Vagina (tissue), 2 donors: ENCODE measurements at regions not wholly inside any gene's neighbourhood (a gene's known extent, or its start where the extent isn't known, plus 50 kb on each side); places are given as distances from the start of the nearest gene placed in this dataset.

Experiments
- DNase-seq, 2 donors: peaks; one replicate each; pipeline ENCODE4 v3.0.0-alpha.2; 2017; ENCODE audit errors: extremely low spot score in 2 of 2
- H3K27ac ChIP-seq: fragments of 200-600 bp; sonication (generic); one replicate; pipeline ENCODE4 v1.5.1; 2019
- H3K27me3 ChIP-seq: fragments of 200-600 bp; sonication (generic); one replicate; pipeline ENCODE4 v1.5.1; 2019
- H3K36me3 ChIP-seq, 2 donors: fragments of 200-600 bp; sonication (generic); one replicate each; pipeline ENCODE4 v1.5.1; 2017 to 2019
- H3K4me1 ChIP-seq: fragments of 200-600 bp; sonication (generic); one replicate; pipeline ENCODE4 v1.5.1; 2019
- H3K4me3 ChIP-seq, 2 donors: fragments of 200-600 bp; sonication (generic); 1 replicate in 1 of 2; 2 replicates in 1 of 2; pipeline ENCODE4 v1.5.1; 2016 to 2019
- H3K9me3 ChIP-seq: fragments of 200-600 bp; sonication (generic); one replicate; pipeline ENCODE4 v1.5.1; 2019
- POLR2A ChIP-seq, 2 donors: fragments of 450-650 bp; IDR thresholded peaks; one replicate each; pipeline ENCODE4 v1.6.1; 2017; ENCODE audit warnings: antibody characterized with exemption in 2 of 2, mild to moderate bottlenecking in 2 of 2, moderate library complexity in 2 of 2
- POLR2AphosphoS5 ChIP-seq, 2 donors: sonication (generic); formaldehyde crosslinking; IDR thresholded peaks; one replicate each; pipeline ENCODE4 v1.9.0; 2017; ENCODE audit warnings: antibody characterized with exemption in 2 of 2, mild to moderate bottlenecking in 2 of 2, low read depth in 1 of 2; ENCODE audit not compliant: insufficient read depth in 1 of 2
- intact Hi-C: fragments of 100-400 bp; cut with DNase I; formaldehyde crosslinking; loops from one replicate; pipeline ENCODE4 v1.15.1; 2023
- TF ChIP-seq, protein P1 (sequence below), 3 experiments: fragments of 450-650 bp in 2 of 3; fragments of 200-600 bp in 1 of 3; sonication (generic) in 1 of 3; IDR thresholded peaks; one replicate each; pipeline ENCODE4 v1.5.1; 2017 to 2019; ENCODE audit warnings: antibody characterized with exemption in 3 of 3, mild to moderate bottlenecking in 2 of 3, moderate library complexity in 2 of 3

DNA sequence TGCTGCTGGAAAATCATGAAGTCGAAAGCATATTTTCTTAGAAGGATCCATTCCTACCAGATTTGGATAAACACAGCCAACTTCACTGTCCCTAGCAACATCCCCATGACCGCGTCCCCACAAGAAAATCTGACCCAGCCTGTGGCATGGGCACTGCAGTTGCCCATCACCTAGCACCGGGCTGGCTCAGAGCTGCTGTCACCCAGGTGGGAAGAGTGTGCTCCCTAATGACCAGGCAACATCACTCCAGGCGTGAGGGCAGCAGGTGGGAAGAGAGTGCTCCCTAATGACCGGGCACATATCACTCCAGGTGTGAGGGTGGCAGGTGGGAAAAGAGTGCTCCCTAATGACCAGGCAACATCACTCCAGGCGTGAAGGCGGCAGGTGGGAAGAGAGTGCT is 238.0 kb downstream of the TBXT start:
- Histone ChIP-seq H3K4me1 (no peaks in the 10 kb centered on the region), H3K27ac (no peak overlapping the region), H3K4me3 (no peak overlapping the region), H3K36me3 (no peaks in the 10 kb centered on the region), H3K27me3 (no peaks in the 10 kb centered on the region), H3K9me3 (no peaks in the 10 kb centered on the region)
- no peak for TF ChIP-seq POLR2AphosphoS5 (IDR thresholded peaks at IDR 0.05; ENCODE audit: insufficient read depth in 1 of 2, low read depth in 1 of 2)
- TF ChIP-seq, protein P1, sequence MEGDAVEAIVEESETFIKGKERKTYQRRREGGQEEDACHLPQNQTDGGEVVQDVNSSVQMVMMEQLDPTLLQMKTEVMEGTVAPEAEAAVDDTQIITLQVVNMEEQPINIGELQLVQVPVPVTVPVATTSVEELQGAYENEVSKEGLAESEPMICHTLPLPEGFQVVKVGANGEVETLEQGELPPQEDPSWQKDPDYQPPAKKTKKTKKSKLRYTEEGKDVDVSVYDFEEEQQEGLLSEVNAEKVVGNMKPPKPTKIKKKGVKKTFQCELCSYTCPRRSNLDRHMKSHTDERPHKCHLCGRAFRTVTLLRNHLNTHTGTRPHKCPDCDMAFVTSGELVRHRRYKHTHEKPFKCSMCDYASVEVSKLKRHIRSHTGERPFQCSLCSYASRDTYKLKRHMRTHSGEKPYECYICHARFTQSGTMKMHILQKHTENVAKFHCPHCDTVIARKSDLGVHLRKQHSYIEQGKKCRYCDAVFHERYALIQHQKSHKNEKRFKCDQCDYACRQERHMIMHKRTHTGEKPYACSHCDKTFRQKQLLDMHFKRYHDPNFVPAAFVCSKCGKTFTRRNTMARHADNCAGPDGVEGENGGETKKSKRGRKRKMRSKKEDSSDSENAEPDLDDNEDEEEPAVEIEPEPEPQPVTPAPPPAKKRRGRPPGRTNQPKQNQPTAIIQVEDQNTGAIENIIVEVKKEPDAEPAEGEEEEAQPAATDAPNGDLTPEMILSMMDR (IDR thresholded peaks at IDR 0.05), result no peak
- TF ChIP-seq POLR2A (IDR thresholded peaks at IDR 0.05), result no peak
- intact Hi-C loops, result no loop called here
- DNase-seq, result no peak

DNA sequence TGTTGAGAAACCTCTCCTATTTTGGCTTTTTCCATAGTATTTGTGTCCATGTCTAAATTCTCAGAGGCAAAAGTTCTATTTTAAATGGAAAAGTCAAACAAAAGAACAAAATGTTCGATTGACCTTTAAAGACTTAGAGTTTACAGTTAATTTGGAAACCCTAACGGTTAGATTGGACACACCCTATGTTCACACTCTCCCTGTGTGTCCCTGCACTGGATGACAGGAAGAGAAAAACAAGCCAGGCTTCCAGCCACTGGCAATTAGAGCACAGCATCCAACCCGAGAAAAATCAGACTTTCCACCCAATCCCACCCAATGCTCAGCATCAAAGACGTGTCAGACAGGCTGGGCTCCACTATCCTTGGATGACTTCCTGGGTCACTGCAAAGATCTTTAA is 241.3 kb downstream of the TBXT start:
- TF ChIP-seq POLR2AphosphoS5 (IDR thresholded peaks at IDR 0.05; ENCODE audit: insufficient read depth in 1 of 2, low read depth in 1 of 2) (no peak), POLR2A (IDR thresholded peaks at IDR 0.05) (no peak)
- TF ChIP-seq, protein P1 (IDR thresholded peaks at IDR 0.05), result no peak
- H3K27ac ChIP-seq, result no peak overlapping the region
- no peaks in the 10 kb centered on the region for H3K9me3 ChIP-seq
- no peaks in the 10 kb centered on the region for H3K4me1 ChIP-seq
- H3K36me3 ChIP-seq, result no peaks in the 10 kb centered on the region
- intact Hi-C loops, result no loop called here
- DNase-seq, result peak in 1 of 2 donors; percentile 34
- no peaks in the 10 kb centered on the region for H3K27me3 ChIP-seq
- no peak overlapping the region for H3K4me3 ChIP-seq

DNA sequence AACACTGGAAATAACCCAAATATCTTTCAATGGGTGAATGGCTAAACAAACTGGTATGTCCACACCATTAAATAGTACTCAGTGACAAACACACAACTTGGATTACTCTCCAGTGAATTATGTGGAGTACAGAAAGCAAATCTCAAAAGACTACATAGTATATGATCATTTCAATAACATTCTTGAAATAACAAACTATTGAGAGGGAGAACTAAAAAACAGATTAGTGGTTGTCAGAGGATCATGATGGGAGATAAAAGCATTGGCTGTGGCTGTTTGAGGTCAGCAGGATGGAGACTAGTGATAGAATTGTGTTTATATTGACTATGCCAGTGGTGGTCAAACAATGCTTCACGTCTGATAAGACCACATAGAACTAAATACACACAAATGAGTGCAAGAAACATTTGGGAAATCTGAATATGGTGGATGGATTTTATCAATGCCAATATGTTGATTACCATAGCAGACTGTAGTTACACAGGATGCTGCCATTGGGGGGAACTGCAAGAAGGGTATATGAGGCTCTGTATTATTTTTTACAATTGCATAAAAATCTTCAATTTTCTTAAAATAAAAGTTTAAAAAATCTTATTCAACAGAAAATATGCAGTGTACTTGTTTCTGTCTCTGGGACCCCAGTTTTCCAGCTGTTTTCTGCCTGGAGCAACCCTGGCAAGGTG is 242.0 kb downstream of the TBXT start:
- intact Hi-C loops, result no loop called here
- TF ChIP-seq, protein P1 (IDR thresholded peaks at IDR 0.05), result no peak
- TF ChIP-seq POLR2A (IDR thresholded peaks at IDR 0.05), result no peak
- TF ChIP-seq POLR2AphosphoS5 (IDR thresholded peaks at IDR 0.05; ENCODE audit: insufficient read depth in 1 of 2, low read depth in 1 of 2), result no peak
- no peak overlapping the region for H3K4me3 ChIP-seq
- H3K27ac ChIP-seq, result no peak overlapping the region
- DNase-seq, result no peak
- H3K9me3 ChIP-seq, result no peaks in the 10 kb centered on the region
- no peaks in the 10 kb centered on the region for H3K27me3 ChIP-seq
- no peaks in the 10 kb centered on the region for H3K4me1 ChIP-seq
- no peaks in the 10 kb centered on the region for H3K36me3 ChIP-seq

DNA sequence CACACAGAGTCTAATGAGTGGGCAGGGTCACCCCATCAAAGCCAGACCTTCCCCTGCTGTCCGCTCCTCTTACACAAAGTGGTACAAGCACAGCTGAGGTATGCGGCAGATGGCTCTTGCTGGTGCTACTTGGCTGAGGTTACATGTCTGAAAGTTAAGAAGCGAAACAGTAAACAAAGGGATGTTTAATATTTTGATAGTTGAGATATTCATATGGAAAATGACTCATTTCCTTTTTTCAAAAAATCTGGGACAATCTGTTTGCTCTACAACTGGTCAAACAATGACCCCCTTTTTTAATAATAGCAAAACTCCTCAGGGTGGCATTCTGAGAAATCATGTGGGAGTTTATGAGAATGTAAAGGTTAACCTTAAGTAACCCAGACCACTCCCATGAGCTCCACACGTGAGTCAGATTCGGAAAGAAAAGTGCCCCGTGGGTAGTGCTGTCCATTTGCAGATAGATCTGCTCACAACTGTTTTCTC is 245.3 kb downstream of the TBXT start:
- Histone ChIP-seq H3K27ac (no peak overlapping the region), H3K4me1 (no peaks in the 10 kb centered on the region), H3K4me3 (no peak overlapping the region), H3K9me3 (no peaks in the 10 kb centered on the region), H3K27me3 (no peaks in the 10 kb centered on the region), H3K36me3 (no peaks in the 10 kb centered on the region)
- DNase-seq, result no peak
- no peak for TF ChIP-seq POLR2AphosphoS5 (IDR thresholded peaks at IDR 0.05; ENCODE audit: insufficient read depth in 1 of 2, low read depth in 1 of 2)
- TF ChIP-seq POLR2A (IDR thresholded peaks at IDR 0.05), result no peak
- TF ChIP-seq, protein P1 (IDR thresholded peaks at IDR 0.05), result no peak
- intact Hi-C loops, result no loop called here

DNA sequence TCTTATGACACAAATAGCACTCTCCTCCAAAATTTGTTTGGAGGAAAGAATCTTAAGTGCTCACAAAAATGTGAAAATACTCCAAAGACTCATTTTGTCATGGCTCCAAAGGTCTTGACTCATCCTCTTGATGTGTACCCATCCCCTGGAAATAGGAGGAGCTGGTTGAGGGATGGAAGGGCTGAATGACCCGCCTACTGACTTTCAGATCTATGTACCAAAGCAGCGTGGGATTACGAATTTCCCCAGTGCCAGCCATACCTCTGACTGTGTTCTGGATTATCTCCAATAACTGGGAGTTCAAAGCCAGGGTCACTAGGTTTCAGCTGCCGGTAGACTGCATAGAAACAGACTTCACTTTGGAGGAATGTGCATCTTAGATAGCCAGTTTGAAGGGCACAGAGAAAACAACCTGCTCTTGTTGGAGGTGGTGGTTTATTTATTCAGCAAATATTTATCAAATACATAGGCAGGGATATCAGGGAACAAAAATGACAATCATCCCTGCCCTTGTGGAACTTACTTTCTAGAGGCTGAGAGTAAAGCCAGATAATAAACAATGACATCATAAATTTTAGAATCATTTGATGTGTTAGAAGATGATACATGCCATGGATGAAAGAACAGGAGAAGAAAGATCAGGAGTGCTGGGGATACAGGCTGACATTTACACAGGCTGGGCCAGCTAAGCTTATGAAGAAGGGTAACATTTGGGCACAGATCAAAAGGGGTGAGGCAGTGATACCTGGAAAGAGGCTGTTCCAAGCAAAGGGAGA is 246.6 kb downstream of the TBXT start:
- H3K4me1 ChIP-seq, result no peaks in the 10 kb centered on the region
- H3K27ac ChIP-seq, result no peak overlapping the region
- H3K4me3 ChIP-seq, result no peak overlapping the region
- intact Hi-C loops, result no loop called here
- DNase-seq, result no peak
- no peaks in the 10 kb centered on the region for H3K9me3 ChIP-seq
- TF ChIP-seq POLR2A (IDR thresholded peaks at IDR 0.05) (no peak), POLR2AphosphoS5 (IDR thresholded peaks at IDR 0.05; ENCODE audit: insufficient read depth in 1 of 2, low read depth in 1 of 2) (no peak)
- TF ChIP-seq, protein P1 (IDR thresholded peaks at IDR 0.05), result no peak
- no peaks in the 10 kb centered on the region for H3K27me3 ChIP-seq
- H3K36me3 ChIP-seq, result no peaks in the 10 kb centered on the region
